Neural crest cell (in vitro differentiated cells): ENCODE measurements at regions not wholly inside any gene's neighbourhood (a gene's known extent, or its start where the extent isn't known, plus 50 kb on each side); places are given as distances from the start of the nearest gene placed in this dataset.

ENCODE experiments used
- DNase-seq: peaks from one replicate; pipeline ENCODE4 v3.0.0; 2021; ENCODE audit warnings: low read depth, mixed read lengths, low spot score
- H3K27ac Mint-ChIP-seq: one replicate; pipeline ENCODE4 v1.8.0; 2021; ENCODE audit warnings: mild to moderate bottlenecking, mixed read lengths; ENCODE audit not compliant: unreplicated experiment
- H3K27me3 Mint-ChIP-seq: 2 replicates; pipeline ENCODE4 v1.8.0; 2021; ENCODE audit warnings: low read depth, mild to moderate bottlenecking, mixed read lengths
- H3K36me3 Mint-ChIP-seq: 2 replicates; pipeline ENCODE4 v1.8.0; 2021; ENCODE audit warnings: low read depth, mild to moderate bottlenecking, mixed read lengths
- H3K4me1 Mint-ChIP-seq: 2 replicates; pipeline ENCODE4 v1.8.0; 2021; ENCODE audit warnings: mixed read lengths
- H3K4me3 Mint-ChIP-seq: one replicate; pipeline ENCODE4 v1.8.0; 2021; ENCODE audit warnings: mild to moderate bottlenecking, mixed read lengths
- H3K9me3 Mint-ChIP-seq: 2 replicates; pipeline ENCODE4 v1.8.0; 2021; ENCODE audit warnings: mixed read lengths
- CTCF ChIP-seq: fragments of 200-600 bp; sonication (generic); conservative IDR thresholded peaks from 2 replicates; pipeline ENCODE4 v1.5.0; 2021; ENCODE audit warnings: antibody characterized with exemption, mild to moderate bottlenecking

GRCh38 chr3:13954741-13955483 is 75.0 kb upstream of the WNT7A start:
- H3K4me3 Mint-ChIP-seq = no peak overlapping the region
- no peaks in the 10 kb centered on the region for H3K4me1 Mint-ChIP-seq
- no peak for DNase-seq
- H3K27ac Mint-ChIP-seq = no peak overlapping the region
- peaks cover 43% of the 10 kb centered on the region for H3K27me3 Mint-ChIP-seq
- no peak for TF ChIP-seq CTCF
- peaks cover 9% of the 10 kb centered on the region for H3K9me3 Mint-ChIP-seq
- no peaks in the 10 kb centered on the region for H3K36me3 Mint-ChIP-seq

GRCh38 chr3:13954266-13954665 is 74.4 kb upstream of the WNT7A start:
- Mint-ChIP-seq H3K4me3 (no peak overlapping the region), H3K9me3 (peaks cover 9% of the 10 kb centered on the region), H3K4me1 (no peaks in the 10 kb centered on the region), H3K36me3 (no peaks in the 10 kb centered on the region), H3K27ac (no peak overlapping the region), H3K27me3 (peaks cover 41% of the 10 kb centered on the region)
- no peak for TF ChIP-seq CTCF
- no peak for DNase-seq

GRCh38 chr3:13951184-13951583 is 71.3 kb upstream of the WNT7A start:
- Mint-ChIP-seq H3K27ac (no peak overlapping the region), H3K27me3 (peaks cover 48% of the 10 kb centered on the region), H3K9me3 (peaks cover 8% of the 10 kb centered on the region), H3K4me1 (no peaks in the 10 kb centered on the region), H3K36me3 (peaks cover 2% of the 10 kb centered on the region), H3K4me3 (no peak overlapping the region)
- TF ChIP-seq CTCF = no peak
- no peak for DNase-seq

GRCh38 chr3:13950042-13950441 is 70.2 kb upstream of the WNT7A start:
- Mint-ChIP-seq H3K27me3 (peaks cover 43% of the 10 kb centered on the region), H3K4me1 (no peaks in the 10 kb centered on the region), H3K4me3 (no peak overlapping the region), H3K9me3 (peaks cover 13% of the 10 kb centered on the region), H3K27ac (no peak overlapping the region), H3K36me3 (peaks cover 2% of the 10 kb centered on the region)
- no peak for TF ChIP-seq CTCF
- no peak for DNase-seq

GRCh38 chr3:13947912-13948311 is 68.0 kb upstream of the WNT7A start:
- Mint-ChIP-seq H3K4me1 (no peaks in the 10 kb centered on the region), H3K36me3 (peaks cover 2% of the 10 kb centered on the region), H3K9me3 (peaks cover 21% of the 10 kb centered on the region), H3K27ac (no peak overlapping the region), H3K27me3 (peaks cover 45% of the 10 kb centered on the region), H3K4me3 (no peak overlapping the region)
- TF ChIP-seq CTCF = no peak
- no peak for DNase-seq
